IgD-negative memory B cell (primary cell): ENCODE measurements at regions not wholly inside any gene's neighbourhood (a gene's known extent, or its start where the extent isn't known, plus 50 kb on each side); places are given as distances from the start of the nearest gene placed in this dataset.

Source experiments
- H3K27ac Mint-ChIP-seq, 3 donors: one replicate each; pipeline ENCODE4 v1.8.0; 2020 to 2022; ENCODE audit warnings: mild to moderate bottlenecking in 3 of 3, mixed read lengths in 3 of 3, moderate library complexity in 1 of 3
- H3K27me3 Mint-ChIP-seq: one replicate; pipeline ENCODE4 v1.8.0; 2021; ENCODE audit warnings: mixed read lengths
- H3K36me3 Mint-ChIP-seq: one replicate; pipeline ENCODE4 v1.8.0; 2020; ENCODE audit warnings: mild to moderate bottlenecking, mixed read lengths
- H3K4me1 Mint-ChIP-seq, 3 donors: one replicate each; pipeline ENCODE4 v1.8.0; 2020 to 2022; ENCODE audit warnings: mixed read lengths in 3 of 3, mild to moderate bottlenecking in 1 of 3
- H3K4me3 Mint-ChIP-seq, 4 donors: one replicate each; pipeline ENCODE4 v1.8.0; 2020 to 2022; ENCODE audit warnings: mild to moderate bottlenecking in 4 of 4, mixed read lengths in 4 of 4, moderate library complexity in 3 of 4
- H3K9me3 Mint-ChIP-seq, 3 donors: one replicate each; pipeline ENCODE4 v1.8.0; 2020 to 2021; ENCODE audit warnings: mixed read lengths in 3 of 3, mild to moderate bottlenecking in 1 of 3

DNA sequence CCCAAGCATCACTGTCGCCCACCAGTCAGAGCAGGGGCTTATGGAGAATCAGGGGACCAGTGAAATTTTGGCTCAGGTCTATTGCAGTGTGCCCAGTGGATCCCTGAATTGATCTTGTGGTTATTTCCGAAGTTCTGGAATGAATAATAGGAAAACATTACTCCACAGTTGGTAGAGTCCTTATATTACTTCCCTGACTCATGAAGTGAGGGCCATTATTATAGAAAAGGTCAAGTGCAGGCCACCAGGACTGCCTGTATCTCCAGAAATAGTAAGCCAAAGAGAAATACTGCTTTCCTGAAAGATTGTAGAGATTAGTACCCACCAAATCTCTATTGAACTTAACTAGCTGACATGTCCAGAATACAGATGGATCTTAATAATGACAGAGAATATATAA, 335.0 kb downstream of the NPR3 start:
- H3K4me1 Mint-ChIP-seq: no peaks in the 10 kb centered on the region
- peaks cover 2 to 13% (median 7%) of the 10 kb centered on the region in 3 donors for H3K9me3 Mint-ChIP-seq
- no peaks in the 10 kb centered on the region for H3K36me3 Mint-ChIP-seq
- H3K27me3 Mint-ChIP-seq: no peaks in the 10 kb centered on the region
- H3K27ac Mint-ChIP-seq: no peak overlapping the region
- H3K4me3 Mint-ChIP-seq: no peak overlapping the region

DNA sequence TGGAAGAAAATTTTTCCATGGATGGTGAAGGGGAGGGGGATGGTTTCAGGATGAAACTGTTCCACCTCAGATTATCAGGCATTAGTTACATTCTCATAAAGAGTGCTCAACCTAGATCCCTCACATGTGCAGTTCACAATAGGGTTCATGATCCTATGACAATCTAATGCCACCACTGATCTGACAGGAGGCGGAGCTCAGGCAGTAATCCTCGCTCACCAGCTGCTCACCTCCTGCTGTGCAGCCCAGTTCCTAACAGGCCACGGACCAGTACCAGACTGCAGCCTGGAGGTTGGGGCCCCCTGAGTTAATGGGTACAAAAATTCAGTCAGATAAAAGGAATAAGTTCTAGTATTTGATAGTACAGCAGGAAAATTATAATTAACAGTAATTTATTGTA, 337.2 kb downstream of the NPR3 start:
- Mint-ChIP-seq H3K36me3 (no peaks in the 10 kb centered on the region), H3K9me3 (peaks cover 0 to 11% (median 6%) of the 10 kb centered on the region in 3 donors), H3K4me1 (no peaks in the 10 kb centered on the region), H3K27ac (no peak overlapping the region), H3K27me3 (no peaks in the 10 kb centered on the region), H3K4me3 (no peak overlapping the region)

DNA sequence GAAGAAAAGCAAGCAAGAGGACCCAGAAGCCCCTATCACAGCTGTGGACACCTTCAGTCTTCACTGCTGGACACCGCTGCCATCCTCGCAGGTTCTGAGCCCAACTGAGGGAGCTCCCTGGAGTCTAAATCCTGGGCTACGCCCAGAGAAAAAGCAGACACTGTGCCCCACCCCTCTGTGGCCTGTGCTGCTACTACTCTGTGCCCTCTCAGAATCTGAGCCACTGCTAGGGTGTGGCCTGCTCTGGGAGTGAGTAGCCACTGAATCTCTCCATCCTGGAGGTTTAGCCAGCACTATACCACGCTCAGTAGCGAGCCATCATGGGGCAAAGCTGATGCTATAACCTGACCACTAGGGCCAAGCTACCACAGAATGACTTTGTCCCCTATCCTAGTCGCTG, 338.2 kb downstream of the NPR3 start:
- no peaks in the 10 kb centered on the region for H3K4me1 Mint-ChIP-seq
- H3K9me3 Mint-ChIP-seq: peaks cover 0 to 20% (median 9%) of the 10 kb centered on the region in 3 donors
- H3K27me3 Mint-ChIP-seq: no peaks in the 10 kb centered on the region
- no peak overlapping the region for H3K27ac Mint-ChIP-seq
- no peak overlapping the region for H3K4me3 Mint-ChIP-seq
- H3K36me3 Mint-ChIP-seq: no peaks in the 10 kb centered on the region

DNA sequence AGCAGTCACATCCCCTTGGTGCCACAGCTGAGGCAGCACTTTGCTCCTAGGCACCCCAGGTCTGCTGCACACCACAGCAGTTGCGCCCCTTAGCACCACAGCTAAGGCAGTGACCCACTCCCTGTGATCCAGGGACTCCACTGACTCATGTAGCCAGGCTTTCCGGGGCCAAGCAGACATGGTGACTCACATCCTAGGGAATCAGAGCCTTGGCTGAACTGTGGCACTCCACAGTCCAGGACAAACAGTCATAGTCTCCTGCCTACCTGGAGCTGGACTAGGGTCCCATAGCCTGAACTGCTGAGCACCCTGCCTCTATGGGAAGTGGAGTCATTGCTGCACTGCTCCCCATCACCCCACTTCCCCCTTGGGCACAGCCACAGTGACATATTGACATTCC, 338.7 kb downstream of the NPR3 start:
- no peaks in the 10 kb centered on the region for H3K27me3 Mint-ChIP-seq
- H3K4me1 Mint-ChIP-seq: no peaks in the 10 kb centered on the region
- no peak overlapping the region for H3K27ac Mint-ChIP-seq
- H3K4me3 Mint-ChIP-seq: no peak overlapping the region
- no peaks in the 10 kb centered on the region for H3K36me3 Mint-ChIP-seq
- peaks cover 0 to 19% (median 9%) of the 10 kb centered on the region in 3 donors for H3K9me3 Mint-ChIP-seq

DNA sequence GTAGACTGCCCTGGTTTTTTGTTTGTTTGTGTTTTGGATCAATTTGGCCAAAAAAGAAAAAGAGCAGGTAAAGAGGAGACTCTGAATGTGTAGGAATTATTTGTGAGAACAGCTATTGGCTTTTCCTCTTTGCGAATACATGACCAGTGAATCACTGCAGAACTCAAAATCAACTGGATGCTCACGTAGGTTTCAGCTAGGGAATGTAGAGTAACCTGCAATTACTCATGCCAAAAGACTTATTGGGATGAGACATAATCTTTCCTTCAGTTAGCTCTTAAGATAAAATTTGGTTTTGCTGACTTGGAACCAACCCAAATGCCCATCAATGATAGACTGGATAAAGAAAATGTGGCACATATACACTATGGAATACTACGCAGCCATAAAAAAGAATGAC, 348.0 kb downstream of the NPR3 start:
- peaks cover 6 to 13% (median 13%) of the 10 kb centered on the region in 3 donors for H3K9me3 Mint-ChIP-seq
- H3K27ac Mint-ChIP-seq: no peak overlapping the region
- peaks cover 2% of the 10 kb centered on the region for H3K36me3 Mint-ChIP-seq
- no peaks in the 10 kb centered on the region for H3K27me3 Mint-ChIP-seq
- no peak overlapping the region for H3K4me3 Mint-ChIP-seq
- no peaks in the 10 kb centered on the region for H3K4me1 Mint-ChIP-seq

DNA sequence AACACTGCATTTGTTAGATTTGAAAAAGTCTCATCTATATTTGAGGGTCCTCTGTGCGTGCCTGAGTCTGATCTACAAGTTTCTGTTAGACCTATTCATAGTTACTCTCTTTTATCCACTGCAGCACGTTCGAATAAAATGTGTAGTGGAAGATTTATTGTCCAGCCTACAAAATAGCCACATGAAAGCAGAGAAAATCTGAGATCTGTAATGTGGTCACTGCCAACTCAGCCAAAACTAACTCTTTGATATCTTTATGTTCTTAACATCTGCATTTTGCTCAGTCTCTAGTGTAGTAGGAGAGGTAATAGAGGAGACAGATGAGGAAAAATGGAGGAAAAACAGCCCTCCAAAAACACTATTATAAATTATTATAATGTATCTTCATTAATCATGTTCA, 354.0 kb downstream of the NPR3 start:
- H3K36me3 Mint-ChIP-seq: no peaks in the 10 kb centered on the region
- H3K9me3 Mint-ChIP-seq: peaks cover 3 to 4% (median 4%) of the 10 kb centered on the region in 3 donors
- no peaks in the 10 kb centered on the region for H3K27me3 Mint-ChIP-seq
- H3K4me3 Mint-ChIP-seq: no peak overlapping the region
- no peak overlapping the region for H3K27ac Mint-ChIP-seq
- no peaks in the 10 kb centered on the region for H3K4me1 Mint-ChIP-seq

DNA sequence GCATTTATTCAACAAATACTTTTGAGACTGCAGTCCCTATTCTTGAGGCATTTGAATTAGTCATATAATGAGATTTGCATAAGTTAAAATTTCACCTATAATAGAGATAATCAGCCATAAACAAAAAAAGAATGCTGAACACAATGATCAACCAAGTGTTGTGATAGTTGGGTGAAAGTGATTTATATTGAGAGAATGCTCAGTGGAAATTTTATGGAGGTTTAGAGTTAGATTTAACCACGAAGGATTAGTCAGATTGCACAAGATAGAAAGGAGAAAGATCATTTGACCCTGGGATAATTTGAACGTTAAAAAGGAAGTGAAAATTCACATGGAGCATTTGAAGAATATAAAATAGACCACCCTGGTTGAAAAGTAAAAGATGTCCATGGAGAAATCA, 356.2 kb downstream of the NPR3 start:
- H3K27me3 Mint-ChIP-seq: no peaks in the 10 kb centered on the region
- no peaks in the 10 kb centered on the region for H3K4me1 Mint-ChIP-seq
- H3K27ac Mint-ChIP-seq: no peak overlapping the region
- no peak overlapping the region for H3K4me3 Mint-ChIP-seq
- H3K9me3 Mint-ChIP-seq: peaks cover 0 to 2% (median 0%) of the 10 kb centered on the region in 3 donors
- H3K36me3 Mint-ChIP-seq: no peaks in the 10 kb centered on the region

DNA sequence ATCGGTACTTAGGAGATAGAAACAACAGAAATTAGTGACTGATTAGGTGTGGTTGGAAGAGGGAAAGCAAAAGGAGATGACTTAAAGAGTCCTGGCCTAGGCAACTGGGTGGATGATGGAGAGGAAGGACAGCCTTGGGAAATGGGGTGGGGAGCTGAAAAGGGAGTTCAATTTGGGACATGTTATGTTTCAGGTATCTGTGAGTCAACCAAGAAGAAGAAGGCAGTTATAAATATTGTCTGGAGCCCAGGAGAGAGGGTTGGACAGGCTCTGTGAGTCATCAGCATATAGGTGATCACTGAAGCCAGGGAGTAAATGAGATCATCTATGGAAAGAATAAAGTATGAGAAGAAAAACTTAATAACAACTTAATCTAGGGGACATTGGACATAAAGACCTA, 357.7 kb downstream of the NPR3 start:
- Mint-ChIP-seq H3K27me3 (no peaks in the 10 kb centered on the region), H3K4me3 (no peak overlapping the region), H3K9me3 (no peaks in the 10 kb centered on the region), H3K4me1 (no peaks in the 10 kb centered on the region), H3K27ac (no peak overlapping the region), H3K36me3 (no peaks in the 10 kb centered on the region)

DNA sequence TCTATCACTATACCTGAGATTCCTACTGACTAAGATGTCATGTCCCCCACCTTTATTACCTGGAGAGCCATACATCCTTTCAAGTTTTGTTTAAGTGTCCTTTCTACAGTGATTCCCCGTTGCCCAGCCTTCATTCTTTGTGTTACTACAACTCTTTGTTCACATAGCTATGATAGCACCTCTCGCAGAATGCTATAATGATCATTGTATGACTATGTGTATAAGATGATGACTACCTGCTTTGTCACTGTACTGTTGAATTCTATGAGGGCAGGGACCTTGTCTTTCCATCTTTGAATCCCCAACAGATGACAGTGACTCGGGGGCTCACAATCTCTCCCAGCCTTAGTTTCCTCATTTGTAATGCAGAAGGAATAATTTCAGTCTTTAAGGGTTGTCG, 361.2 kb downstream of the NPR3 start:
- H3K4me1 Mint-ChIP-seq: no peaks in the 10 kb centered on the region
- no peak overlapping the region for H3K4me3 Mint-ChIP-seq
- H3K36me3 Mint-ChIP-seq: no peaks in the 10 kb centered on the region
- H3K27me3 Mint-ChIP-seq: no peaks in the 10 kb centered on the region
- no peak overlapping the region for H3K27ac Mint-ChIP-seq
- peaks cover 0 to 4% (median 2%) of the 10 kb centered on the region in 3 donors for H3K9me3 Mint-ChIP-seq

DNA sequence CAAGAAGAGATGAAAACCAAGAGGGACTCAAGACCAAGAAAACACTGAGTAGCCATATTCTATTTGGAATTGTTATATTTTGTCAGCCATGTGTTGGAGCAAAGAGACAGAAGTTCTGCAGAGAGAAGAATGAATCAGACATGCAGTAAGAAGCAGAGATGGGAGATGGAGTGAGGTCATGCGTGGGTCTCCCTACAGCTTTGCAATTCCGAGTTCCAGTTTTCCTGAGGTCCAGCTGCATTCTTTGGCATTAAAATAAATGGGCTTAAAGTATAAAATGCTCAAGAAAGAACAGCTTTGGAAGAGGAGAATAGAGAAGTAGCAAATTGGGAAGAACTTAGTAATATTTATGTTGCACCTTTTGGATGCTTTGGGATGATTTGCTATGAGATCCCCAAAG, 361.6 kb downstream of the NPR3 start:
- Mint-ChIP-seq H3K27ac (no peak overlapping the region), H3K9me3 (peaks cover 0 to 4% (median 2%) of the 10 kb centered on the region in 3 donors), H3K4me3 (no peak overlapping the region), H3K36me3 (no peaks in the 10 kb centered on the region), H3K4me1 (no peaks in the 10 kb centered on the region), H3K27me3 (no peaks in the 10 kb centered on the region)

DNA sequence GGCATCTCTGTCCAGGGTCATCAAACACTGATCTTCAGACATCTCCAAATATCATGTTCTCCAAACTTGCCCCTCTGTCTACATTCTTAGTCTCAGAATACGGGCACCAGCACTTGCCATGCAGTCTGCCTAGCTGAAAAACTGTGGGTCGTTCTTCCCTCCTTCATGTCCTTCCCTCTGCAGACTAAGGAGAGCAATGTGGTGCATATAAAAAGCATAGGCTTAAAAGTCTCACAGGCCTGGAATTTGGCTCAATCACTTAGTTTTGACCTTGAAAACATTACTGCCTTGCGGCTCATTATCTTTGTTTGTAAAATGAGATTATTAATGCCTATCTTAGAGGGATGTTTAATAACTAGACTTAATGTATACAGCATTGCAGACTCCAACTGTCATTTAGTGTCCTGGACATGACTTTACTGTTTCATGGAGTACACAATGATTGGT, 362.8 kb downstream of the NPR3 start:
- Mint-ChIP-seq H3K9me3 (peaks cover 0 to 7% (median 2%) of the 10 kb centered on the region in 3 donors), H3K4me3 (no peak overlapping the region), H3K27ac (no peak overlapping the region)

DNA sequence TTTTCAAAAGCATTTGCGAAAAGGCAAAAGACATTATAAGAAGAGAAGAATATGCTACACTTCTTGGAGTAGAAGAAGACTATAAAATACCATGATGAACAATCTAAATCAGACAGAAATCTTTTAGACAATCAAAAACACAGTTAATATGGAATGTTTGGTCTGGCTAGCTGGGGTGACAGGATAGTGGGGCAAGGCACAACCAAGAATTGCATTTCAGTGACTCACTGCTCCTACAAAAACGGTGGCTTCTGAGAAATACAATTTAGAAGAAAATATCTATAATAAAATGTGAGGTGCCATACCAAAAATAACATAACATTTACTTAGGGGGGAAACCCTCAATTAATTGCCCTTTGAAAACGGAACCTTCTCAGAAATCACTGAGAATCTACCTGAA, 363.4 kb downstream of the NPR3 start:
- Mint-ChIP-seq H3K36me3 (no peaks in the 10 kb centered on the region), H3K4me1 (no peaks in the 10 kb centered on the region), H3K27me3 (no peaks in the 10 kb centered on the region), H3K27ac (no peak overlapping the region), H3K9me3 (peaks cover 0 to 7% (median 2%) of the 10 kb centered on the region in 3 donors), H3K4me3 (no peak overlapping the region)

More for the DNA sequence above, 362.8 kb downstream of the NPR3 start:
- Mint-ChIP-seq H3K36me3 (no peaks in the 10 kb centered on the region), H3K4me1 (no peaks in the 10 kb centered on the region), H3K27me3 (no peaks in the 10 kb centered on the region)

DNA sequence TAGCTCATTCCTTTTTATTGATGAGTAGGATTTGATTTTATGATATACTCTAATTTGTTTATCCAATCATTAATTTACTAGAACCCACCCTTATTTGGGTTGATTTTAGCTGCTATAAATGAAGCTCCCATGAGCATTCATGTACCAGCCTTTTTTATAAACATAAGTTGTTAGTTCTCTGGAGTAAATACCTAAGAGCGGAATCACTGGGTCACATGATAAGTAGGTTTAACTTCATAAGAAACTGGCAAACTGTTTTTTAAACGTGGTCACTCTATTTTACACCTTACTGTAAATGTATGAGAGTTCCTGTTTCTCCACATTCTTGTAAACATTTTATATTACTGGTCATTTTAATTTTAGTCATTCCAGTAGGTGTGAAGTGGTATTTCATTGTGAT, 364.6 kb downstream of the NPR3 start:
- Mint-ChIP-seq H3K9me3 (peaks cover 0 to 7% (median 2%) of the 10 kb centered on the region in 3 donors), H3K36me3 (no peaks in the 10 kb centered on the region), H3K27me3 (no peaks in the 10 kb centered on the region), H3K4me1 (no peaks in the 10 kb centered on the region), H3K4me3 (peak overlapping the region in 1 of 4 donors; percentile 31), H3K27ac (no peak overlapping the region)

DNA sequence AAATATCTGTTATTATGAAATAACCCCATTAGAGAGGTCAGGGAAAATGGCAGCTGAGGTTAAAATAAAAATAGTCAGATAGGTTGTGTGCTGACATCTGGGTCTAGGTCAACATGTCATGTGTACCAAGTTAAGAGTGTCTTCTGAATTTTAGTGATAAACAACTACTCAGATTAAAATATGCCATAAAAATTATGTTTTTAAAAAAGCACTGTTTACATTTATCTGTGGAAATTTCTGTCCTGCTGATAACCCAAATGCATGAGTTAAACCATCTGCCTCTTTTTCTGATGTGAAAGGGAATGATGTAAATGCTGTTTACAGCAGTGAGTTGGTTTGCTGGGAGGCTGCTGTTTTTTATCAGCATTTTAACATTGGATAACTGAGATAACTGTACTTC, 361.2 kb upstream of the TARS1 start:
- Mint-ChIP-seq H3K27me3 (no peaks in the 10 kb centered on the region), H3K36me3 (no peaks in the 10 kb centered on the region), H3K9me3 (peaks cover 0 to 10% (median 2%) of the 10 kb centered on the region in 3 donors), H3K4me1 (no peaks in the 10 kb centered on the region), H3K27ac (no peak overlapping the region), H3K4me3 (no peak overlapping the region)

DNA sequence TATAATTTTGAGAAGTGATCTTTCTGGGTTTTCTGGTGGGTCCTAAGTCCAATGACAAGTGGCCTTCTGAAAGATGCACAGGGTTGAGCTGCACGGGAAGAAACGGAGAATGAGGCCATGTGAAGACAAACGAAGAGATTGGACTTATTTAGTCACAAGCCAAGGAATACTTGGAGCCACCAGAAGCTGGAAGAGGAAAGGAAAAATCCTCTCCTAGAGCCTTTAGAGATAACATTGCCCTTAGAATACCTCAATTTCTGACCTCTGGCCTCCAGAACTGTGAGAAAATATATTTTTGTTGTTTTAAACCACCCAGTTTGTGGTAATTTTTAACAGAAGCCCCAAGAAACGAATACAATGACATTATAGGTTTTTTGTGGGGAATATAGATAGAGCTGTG, 360.5 kb upstream of the TARS1 start:
- H3K36me3 Mint-ChIP-seq: no peaks in the 10 kb centered on the region
- H3K4me1 Mint-ChIP-seq: no peaks in the 10 kb centered on the region
- H3K9me3 Mint-ChIP-seq: peaks cover 0 to 7% (median 2%) of the 10 kb centered on the region in 3 donors
- H3K27me3 Mint-ChIP-seq: no peaks in the 10 kb centered on the region
- no peak overlapping the region for H3K4me3 Mint-ChIP-seq
- no peak overlapping the region for H3K27ac Mint-ChIP-seq

DNA sequence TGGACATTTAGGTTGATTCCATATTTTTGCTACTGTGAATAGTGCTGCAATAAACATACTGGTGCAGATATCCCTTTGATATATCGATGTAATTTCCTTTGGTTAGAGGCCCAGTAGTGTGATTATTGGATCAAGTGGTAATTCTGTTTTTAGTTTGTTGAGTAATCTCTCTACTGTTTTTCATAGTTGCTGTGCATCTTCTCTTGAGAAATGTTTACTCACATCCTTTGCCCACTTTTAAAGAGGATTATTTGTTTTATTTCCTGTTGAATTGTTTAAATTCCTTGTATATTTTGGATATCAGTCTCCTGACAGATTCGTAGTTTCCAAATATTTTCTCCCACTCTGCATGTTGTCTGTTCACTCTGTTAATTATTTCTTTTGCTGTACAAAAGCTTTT, 352.6 kb upstream of the TARS1 start:
- Mint-ChIP-seq H3K27me3 (no peaks in the 10 kb centered on the region), H3K4me3 (no peak overlapping the region), H3K36me3 (no peaks in the 10 kb centered on the region), H3K4me1 (no peaks in the 10 kb centered on the region), H3K9me3 (peaks cover 0 to 7% (median 0%) of the 10 kb centered on the region in 3 donors), H3K27ac (peak overlapping the region in 1 of 3 donors; percentile 58)
